ENCODE measurements at regions not wholly inside any gene's neighbourhood (a gene's known extent, or its start where the extent isn't known, plus 50 kb on each side); places are given as distances from the start of the nearest gene placed in this dataset.

DNA sequence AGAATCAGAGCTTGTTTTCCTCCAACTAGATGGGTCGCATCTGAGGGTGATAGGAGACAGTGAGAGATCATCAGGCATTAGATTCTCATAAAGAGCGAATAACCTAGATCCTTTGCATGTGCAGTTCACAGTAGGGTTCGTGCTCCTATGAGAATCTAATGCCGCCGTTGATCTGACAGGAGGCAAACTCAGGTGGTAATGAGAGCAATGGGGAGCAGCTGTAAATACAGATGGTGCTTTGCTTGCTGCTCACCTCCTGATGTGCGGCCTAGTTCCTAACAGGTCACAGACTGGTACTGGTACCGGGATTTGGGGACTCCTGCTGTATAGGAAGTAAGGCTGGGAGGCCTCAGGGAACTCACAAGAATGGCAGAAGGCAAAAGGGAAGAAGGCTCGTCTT is 276.5 kb downstream of the FAT4 start:
- TF ChIP-seq, protein P1, sequence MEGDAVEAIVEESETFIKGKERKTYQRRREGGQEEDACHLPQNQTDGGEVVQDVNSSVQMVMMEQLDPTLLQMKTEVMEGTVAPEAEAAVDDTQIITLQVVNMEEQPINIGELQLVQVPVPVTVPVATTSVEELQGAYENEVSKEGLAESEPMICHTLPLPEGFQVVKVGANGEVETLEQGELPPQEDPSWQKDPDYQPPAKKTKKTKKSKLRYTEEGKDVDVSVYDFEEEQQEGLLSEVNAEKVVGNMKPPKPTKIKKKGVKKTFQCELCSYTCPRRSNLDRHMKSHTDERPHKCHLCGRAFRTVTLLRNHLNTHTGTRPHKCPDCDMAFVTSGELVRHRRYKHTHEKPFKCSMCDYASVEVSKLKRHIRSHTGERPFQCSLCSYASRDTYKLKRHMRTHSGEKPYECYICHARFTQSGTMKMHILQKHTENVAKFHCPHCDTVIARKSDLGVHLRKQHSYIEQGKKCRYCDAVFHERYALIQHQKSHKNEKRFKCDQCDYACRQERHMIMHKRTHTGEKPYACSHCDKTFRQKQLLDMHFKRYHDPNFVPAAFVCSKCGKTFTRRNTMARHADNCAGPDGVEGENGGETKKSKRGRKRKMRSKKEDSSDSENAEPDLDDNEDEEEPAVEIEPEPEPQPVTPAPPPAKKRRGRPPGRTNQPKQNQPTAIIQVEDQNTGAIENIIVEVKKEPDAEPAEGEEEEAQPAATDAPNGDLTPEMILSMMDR (IDR thresholded peaks at IDR 0.05; ENCODE audit: insufficient read depth, low read length), result no peak
- no peak for TF ChIP-seq POLR2AphosphoS5 (IDR thresholded peaks at IDR 0.05; ENCODE audit: low read depth)
- TF ChIP-seq, protein P2, sequence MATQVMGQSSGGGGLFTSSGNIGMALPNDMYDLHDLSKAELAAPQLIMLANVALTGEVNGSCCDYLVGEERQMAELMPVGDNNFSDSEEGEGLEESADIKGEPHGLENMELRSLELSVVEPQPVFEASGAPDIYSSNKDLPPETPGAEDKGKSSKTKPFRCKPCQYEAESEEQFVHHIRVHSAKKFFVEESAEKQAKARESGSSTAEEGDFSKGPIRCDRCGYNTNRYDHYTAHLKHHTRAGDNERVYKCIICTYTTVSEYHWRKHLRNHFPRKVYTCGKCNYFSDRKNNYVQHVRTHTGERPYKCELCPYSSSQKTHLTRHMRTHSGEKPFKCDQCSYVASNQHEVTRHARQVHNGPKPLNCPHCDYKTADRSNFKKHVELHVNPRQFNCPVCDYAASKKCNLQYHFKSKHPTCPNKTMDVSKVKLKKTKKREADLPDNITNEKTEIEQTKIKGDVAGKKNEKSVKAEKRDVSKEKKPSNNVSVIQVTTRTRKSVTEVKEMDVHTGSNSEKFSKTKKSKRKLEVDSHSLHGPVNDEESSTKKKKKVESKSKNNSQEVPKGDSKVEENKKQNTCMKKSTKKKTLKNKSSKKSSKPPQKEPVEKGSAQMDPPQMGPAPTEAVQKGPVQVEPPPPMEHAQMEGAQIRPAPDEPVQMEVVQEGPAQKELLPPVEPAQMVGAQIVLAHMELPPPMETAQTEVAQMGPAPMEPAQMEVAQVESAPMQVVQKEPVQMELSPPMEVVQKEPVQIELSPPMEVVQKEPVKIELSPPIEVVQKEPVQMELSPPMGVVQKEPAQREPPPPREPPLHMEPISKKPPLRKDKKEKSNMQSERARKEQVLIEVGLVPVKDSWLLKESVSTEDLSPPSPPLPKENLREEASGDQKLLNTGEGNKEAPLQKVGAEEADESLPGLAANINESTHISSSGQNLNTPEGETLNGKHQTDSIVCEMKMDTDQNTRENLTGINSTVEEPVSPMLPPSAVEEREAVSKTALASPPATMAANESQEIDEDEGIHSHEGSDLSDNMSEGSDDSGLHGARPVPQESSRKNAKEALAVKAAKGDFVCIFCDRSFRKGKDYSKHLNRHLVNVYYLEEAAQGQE (IDR thresholded peaks at IDR 0.05; ENCODE audit: insufficient replicate concordance, low read depth), result no peak

All from HL-60 (cell line).